HepG2 (cell line): ENCODE measurements at regions not wholly inside any gene's neighbourhood (a gene's known extent, or its start where the extent isn't known, plus 50 kb on each side); places are given as distances from the start of the nearest gene placed in this dataset.
A peak's percentile ranks its signal among the peaks of the same experiment; 100 is the strongest.

Experiments used
- ATAC-seq: fragments of 200-7000 bp; cut with Tn5 transposase; 3 replicates; pipeline ENCODE4 v1.9.1; 2020; ENCODE audit warnings: mild to moderate bottlenecking, moderate library complexity
- BruUV-seq: library from RNA; stranded (reverse); fragments of 400-500 nt; replicated peaks from 2 replicates; lab custom pipeline; 2021; lab: Mats Ljungman, UMichigan
- CTCF ChIA-PET: fragments of 300-600 bp; formaldehyde crosslinking; extraction: SDS; loops from one replicate; lab custom pipeline; 2021; ENCODE audit warnings: low total read pairs, inconsistent platforms, low intra/inter-chr PET ratio; lab: Yijun Ruan, JAX
- POLR2A ChIA-PET: fragments of 350-600 bp; sonication (Branson Sonifier 250); formaldehyde crosslinking; loops from one replicate; lab custom pipeline; 2020; ENCODE audit warnings: antibody characterized with exemption, inconsistent platforms; lab: Yijun Ruan, JAX
- DNase-seq: peaks from one replicate; pipeline ENCODE4 v3.0.0-alpha.2; 2015; ENCODE audit warnings: low spot score
- FAIRE-seq: peaks from 3 replicates; lab custom pipeline; 2011; peaks lifted over from hg19 to GRCh38; lab: Jason Lieb, UNC
- H2AFZ ChIP-seq: one replicate; pipeline ENCODE4 v1.6.1; 2011; ENCODE audit warnings: low read length, inconsistent platforms
- H3K27ac ChIP-seq: fragments of 300-600 bp; 3 replicates; pipeline ENCODE4 v1.8.0; 2011; ENCODE audit warnings: mixed run types, mild to moderate bottlenecking, mixed read lengths, low read length, inconsistent platforms; ENCODE audit not compliant: insufficient read depth; ENCODE audit errors: extremely low read length
- H3K27me3 ChIP-seq, 2 experiments: fragments of 200-600 bp in 1 of 2; 2 replicates in 1 of 2; 3 replicates in 1 of 2; pipeline versions ENCODE4 v1.6.0 to v1.8.0; 2011; ENCODE audit warnings: low read length in 2 of 2, mild to moderate bottlenecking in 2 of 2, moderate library complexity in 2 of 2, inconsistent platforms in 1 of 2; ENCODE audit not compliant: insufficient read depth in 2 of 2, control insufficient read depth in 1 of 2
- H3K36me3 ChIP-seq, 2 experiments: fragments of 200-600 bp in 1 of 2; replicated peaks in 1 of 2; 2 replicates in 1 of 2; 3 replicates in 1 of 2; pipeline versions ENCODE4 v1.5.1 to v1.8.0; 2011; ENCODE audit warnings: low read length in 2 of 2, inconsistent platforms in 1 of 2; ENCODE audit not compliant: insufficient read depth in 2 of 2, control insufficient read depth in 1 of 2
- H3K4me1 ChIP-seq: 2 replicates; pipeline ENCODE4 v1.5.1; 2012; ENCODE audit warnings: low read length, inconsistent platforms; ENCODE audit not compliant: insufficient read depth
- H3K4me2 ChIP-seq: 2 replicates; pipeline ENCODE4 v1.6.0; 2011; ENCODE audit warnings: low read depth, low read length, inconsistent platforms
- H3K4me3 ChIP-seq, 3 experiments: fragments of 200-600 bp in 1 of 3; sonication (generic), shearing (Covaris generic) in 1 of 3; replicated peaks in 1 of 3; 2 replicates each; pipeline ENCODE4 v1.5.1; 2011 to 2016; ENCODE audit warnings: low read length in 3 of 3, inconsistent platforms in 2 of 3, low read depth in 2 of 3, mild to moderate bottlenecking in 2 of 3, control low read depth in 1 of 3, mixed read lengths in 1 of 3; ENCODE audit not compliant: insufficient read depth in 1 of 3
- H3K79me2 ChIP-seq: one replicate; pipeline ENCODE4 v1.6.1; 2011; ENCODE audit warnings: low read length, inconsistent platforms; ENCODE audit not compliant: insufficient read depth
- H3K9ac ChIP-seq: 2 replicates; pipeline ENCODE4 v1.6.0; 2011; ENCODE audit warnings: mild to moderate bottlenecking, low read depth, low read length, inconsistent platforms; ENCODE audit not compliant: insufficient read depth
- H3K9me3 ChIP-seq: 2 replicates; pipeline ENCODE4 v1.5.1; 2012; ENCODE audit warnings: mild to moderate bottlenecking, low read length
- H4K20me1 ChIP-seq: 2 replicates; pipeline ENCODE4 v1.6.0; 2011; ENCODE audit warnings: inconsistent platforms, mild to moderate bottlenecking, low read length, moderate library complexity; ENCODE audit not compliant: insufficient read depth
- BRF2 ChIP-seq: sonication (generic); formaldehyde crosslinking; IDR thresholded peaks from 2 replicates; pipeline ENCODE4 v1.8.1; 2022; ENCODE audit warnings: mild to moderate bottlenecking, missing genetic modification reagents
- CBX1 ChIP-seq: IDR thresholded peaks from one replicate; pipeline ENCODE4 v1.6.1; 2016; ENCODE audit warnings: antibody characterized with exemption, low read depth
- CBX5 ChIP-seq: sonication (generic); formaldehyde crosslinking; IDR thresholded peaks from 2 replicates; pipeline ENCODE4 v1.4.0; 2020; ENCODE audit warnings: missing genetic modification reagents, borderline replicate concordance
- DRAP1 ChIP-seq: IDR thresholded peaks from 2 replicates; pipeline ENCODE4 v1.6.1; 2016; ENCODE audit warnings: missing genetic modification reagents, missing compliant biosample characterization
- ETV5 ChIP-seq: IDR thresholded peaks from 2 replicates; pipeline ENCODE4 v1.6.1; 2018; ENCODE audit warnings: missing biosample characterization, missing genetic modification reagents, inconsistent platforms, borderline replicate concordance
- HIC2 ChIP-seq: sonication (generic); formaldehyde crosslinking; IDR thresholded peaks from 2 replicates; pipeline ENCODE4 v1.9.0; 2022; ENCODE audit warnings: low read depth, missing genetic modification reagents
- MLX ChIP-seq: IDR thresholded peaks from 2 replicates; pipeline ENCODE4 v1.6.1; 2016
- NFYC ChIP-seq: IDR thresholded peaks from 2 replicates; pipeline ENCODE4 v1.6.1; 2016; ENCODE audit warnings: missing genetic modification reagents, missing compliant biosample characterization
- RXRA ChIP-seq: sonication (generic); formaldehyde crosslinking; IDR thresholded peaks from 2 replicates; pipeline ENCODE4 v1.5.1; 2020; ENCODE audit warnings: missing genetic modification reagents
- SPEN ChIP-seq: sonication (generic); formaldehyde crosslinking; IDR thresholded peaks from 2 replicates; pipeline ENCODE4 v1.5.1; 2020; ENCODE audit warnings: low read depth, mild to moderate bottlenecking, missing genetic modification reagents
- TOE1 ChIP-seq: sonication (generic); formaldehyde crosslinking; IDR thresholded peaks from 2 replicates; pipeline ENCODE4 v1.4.0; 2020; ENCODE audit warnings: mild to moderate bottlenecking, missing genetic modification reagents
- ZNF543 ChIP-seq: sonication (generic); formaldehyde crosslinking; IDR thresholded peaks from 2 replicates; pipeline ENCODE4 v1.4.0; 2020; ENCODE audit warnings: mild to moderate bottlenecking, missing genetic modification reagents
- ZNF558 ChIP-seq: sonication (generic); formaldehyde crosslinking; IDR thresholded peaks from 2 replicates; pipeline ENCODE4 v1.9.0; 2022; ENCODE audit warnings: mild to moderate bottlenecking, missing genetic modification reagents, borderline replicate concordance
- ZNF609 ChIP-seq: sonication (generic); formaldehyde crosslinking; IDR thresholded peaks from 2 replicates; pipeline ENCODE4 v1.4.0; 2020; ENCODE audit warnings: mild to moderate bottlenecking, missing genetic modification reagents, borderline replicate concordance
- ZNF784 ChIP-seq: sonication (generic); formaldehyde crosslinking; IDR thresholded peaks from 2 replicates; pipeline ENCODE4 v1.5.1; 2020; ENCODE audit warnings: missing genetic modification reagents, mild to moderate bottlenecking, borderline replicate concordance
- WGBS: methylation state at CpG from one replicate; pipeline ENCODE4 v1.1.6; 2017; ENCODE audit warnings: low lambda C conversion rate; 5-methylcytosine and 5-hydroxymethylcytosine counted together
- in situ Hi-C: cut with HindIII; loops from 2 replicates; pipeline ENCODE4 v1.10.0; 2017; ENCODE audit warnings: low pct_unique_long_range_greater_than_20kb; ENCODE audit not compliant: extremely low pct_ligation_motif_present
- intact Hi-C: fragments of 100-400 bp; cut with micrococcal nuclease; formaldehyde crosslinking; loops from one replicate; pipeline ENCODE4 v1.10.0; 2022; ENCODE audit not compliant: unreplicated experiment

- in situ Hi-C loops, result loop anchor here (5.0 kb wide), 1 partner anchor 83 kb away; the partner anchor contains the start of gene SPRY1
- H3K4me3 ChIP-seq, result peak overlapping the region; percentile 23 to 45 (median 30); a peak in 3 of 6 replicates
- peak overlapping the region; percentile 74 for H3K9ac ChIP-seq
- DNase-seq, result peak; percentile 95
- ChIA-PET CTCF (no interaction called here), POLR2A (interaction anchor here (1.0 to 4.8 kb wide), 16 partner anchors 9 to 85 kb away, joined by 3 to 56 read pairs (median 8); partner anchors contain the start of gene SPRY1)
- intact Hi-C loops, result loop anchor here (1.0 to 2.0 kb wide), 9 partner anchors 25 to 179 kb away; no protein-coding TSS in a partner anchor
- FAIRE-seq, result peak; percentile 23
- peak overlapping the region; percentile 81 for H3K4me2 ChIP-seq
- no peaks in the 10 kb centered on the region for H3K27me3 ChIP-seq
- no peaks in the 10 kb centered on the region for H3K36me3 ChIP-seq
- 0% methylated on average over 2 of the region's 2 CpGs for WGBS
- H4K20me1 ChIP-seq, result no peaks in the 10 kb centered on the region
- peak; percentile 14 for ATAC-seq
- H3K4me1 ChIP-seq, result peaks cover 82% of the 10 kb centered on the region
- peak overlapping the region; percentile 89 for H3K27ac ChIP-seq
- H3K9me3 ChIP-seq, result no peaks in the 10 kb centered on the region
- no TSS peak for BruUV-seq
- no peaks in the 10 kb centered on the region for H3K79me2 ChIP-seq
- no peak overlapping the region for H2AFZ ChIP-seq
- TF ChIP-seq ZNF558 (CRISPR knock-in tag), result no peak
- TF ChIP-seq ZNF784, result peak; percentile 30; the same call in 1 of the 2 replicates
- TF ChIP-seq RXRA (CRISPR knock-in tag), result peak; percentile 71; the same call in 1 of the 2 replicates
- no peak for TF ChIP-seq HIC2 (CRISPR knock-in tag)
- TF ChIP-seq MLX (CRISPR knock-in tag), result peak; percentile 54; the same call in 1 of the 2 replicates
- peak; percentile 80 for TF ChIP-seq ZNF609 (CRISPR knock-in tag)
- no peak for TF ChIP-seq NFYC
- TF ChIP-seq TOE1 (CRISPR knock-in tag), result no peak
- TF ChIP-seq CBX1, result no peak
- 0 out of 2 replicates have a peak, but pooled peaks have one; percentile 28 for TF ChIP-seq CBX5 (CRISPR knock-in tag)
- TF ChIP-seq ZNF543 (CRISPR knock-in tag), result no peak
- peak; percentile 45; the same call in 1 of the 2 replicates for TF ChIP-seq SPEN (CRISPR knock-in tag)
- peak; percentile 51; the same call in 1 of the 2 replicates for TF ChIP-seq DRAP1 (CRISPR knock-in tag)
- TF ChIP-seq BRF2 (CRISPR knock-in tag), result no peak
- TF ChIP-seq ETV5, result peak; percentile 61; the same call in 1 of the 2 replicates
These were observed 83.3 kb downstream of the SPRY1 start for GRCh38 chr4:123479944-123480343.
